ENCODE measurements at regions not wholly inside any gene's neighbourhood (a gene's known extent, or its start where the extent isn't known, plus 50 kb on each side); places are given as distances from the start of the nearest gene placed in this dataset.

DNA sequence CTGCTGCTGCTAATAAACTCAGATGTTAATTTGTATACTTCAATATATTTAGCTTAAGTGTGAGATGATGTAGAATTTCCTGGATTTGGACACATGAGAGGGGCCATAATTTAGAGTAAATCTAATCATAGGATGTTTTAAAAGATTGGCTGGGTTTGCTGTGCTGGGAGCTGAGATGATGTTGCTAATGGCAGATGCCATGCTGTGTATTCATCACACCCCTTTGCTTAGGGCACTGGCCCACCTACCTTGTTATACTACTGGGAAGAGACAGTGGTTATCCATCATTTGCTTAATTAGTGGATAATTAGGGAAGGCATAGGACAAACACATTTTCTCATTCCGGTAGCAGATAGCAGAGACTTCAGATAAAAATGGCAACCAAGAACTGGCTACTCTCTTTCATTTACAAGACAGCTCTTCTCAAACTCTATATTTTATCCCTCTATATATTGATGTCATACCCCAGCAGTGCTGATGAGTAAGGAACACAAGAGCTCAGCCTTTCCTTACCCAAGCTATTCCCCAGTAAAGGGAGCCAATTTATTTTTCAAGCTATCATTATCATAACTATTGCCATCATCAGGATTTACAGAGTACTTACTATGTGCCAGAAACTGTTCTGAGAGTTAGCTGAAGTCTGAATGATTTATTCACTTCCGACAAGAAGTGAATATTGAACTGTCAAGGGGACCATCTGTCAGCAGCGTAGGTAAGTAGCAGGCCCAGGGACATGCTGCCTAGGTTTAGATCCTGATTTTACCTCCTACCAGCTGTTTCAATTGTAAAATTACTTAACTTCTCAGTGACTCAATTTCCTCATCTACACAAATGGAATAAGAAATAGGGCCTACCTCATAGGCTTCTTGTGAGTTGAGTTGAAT is 204.6 kb upstream of the FLRT2 start:
- H3K4me3 ChIP-seq (ENCODE audit: low read depth in 1 of 2, low read length in 2 of 2), result no peak overlapping the region
- H3K4me1 ChIP-seq (ENCODE audit: control insufficient read depth in 1 of 2, insufficient read depth in 2 of 2, low read length in 2 of 2), result no peaks in the 10 kb centered on the region
- H3K9me3 ChIP-seq (ENCODE audit: control insufficient read depth in 1 of 2, low read length in 2 of 2), result peaks cover 0 to 5% of the 10 kb centered on the region in 2 donors
- H3K27me3 ChIP-seq (ENCODE audit: control insufficient read depth in 1 of 2, insufficient read depth in 2 of 2, low read length in 2 of 2), result no peaks in the 10 kb centered on the region
- no peak overlapping the region for H3K27ac ChIP-seq (ENCODE audit: low read depth, low read length)
- H3K9ac ChIP-seq (ENCODE audit: low read depth in 1 of 2, low read length in 2 of 2), result no peak overlapping the region
- no peaks in the 10 kb centered on the region for H3K36me3 ChIP-seq (ENCODE audit: control insufficient read depth in 1 of 2, insufficient read depth in 2 of 2, low read length in 2 of 2)

DNA sequence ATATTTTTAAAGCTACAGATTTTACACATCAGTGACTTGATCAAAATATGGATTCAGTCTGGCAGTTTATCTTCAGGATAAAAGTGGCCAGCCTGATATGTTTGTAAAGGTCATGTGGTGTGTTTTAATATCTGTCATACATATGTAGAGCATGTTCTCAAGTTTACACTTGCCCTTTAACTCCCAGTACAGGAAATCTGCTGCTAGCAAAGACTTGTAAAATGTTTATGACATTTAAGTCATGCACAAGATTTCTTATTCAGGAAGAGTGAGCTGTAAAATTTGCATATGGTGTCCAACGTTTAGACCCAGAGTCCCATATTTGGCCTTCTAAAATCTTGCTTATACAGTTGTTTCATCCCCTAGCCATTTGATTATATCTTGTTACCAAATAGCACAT is 197.5 kb upstream of the FLRT2 start:
- H3K9ac ChIP-seq (ENCODE audit: low read depth in 1 of 2, low read length in 2 of 2), result no peak overlapping the region
- no peak overlapping the region for H3K4me3 ChIP-seq (ENCODE audit: low read depth in 1 of 2, low read length in 2 of 2)
- H3K27me3 ChIP-seq (ENCODE audit: control insufficient read depth in 1 of 2, insufficient read depth in 2 of 2, low read length in 2 of 2), result no peaks in the 10 kb centered on the region
- no peaks in the 10 kb centered on the region for H3K36me3 ChIP-seq (ENCODE audit: control insufficient read depth in 1 of 2, insufficient read depth in 2 of 2, low read length in 2 of 2)
- H3K9me3 ChIP-seq (ENCODE audit: control insufficient read depth in 1 of 2, low read length in 2 of 2), result no peaks in the 10 kb centered on the region
- no peak overlapping the region for H3K27ac ChIP-seq (ENCODE audit: low read depth, low read length)
- no peaks in the 10 kb centered on the region for H3K4me1 ChIP-seq (ENCODE audit: control insufficient read depth in 1 of 2, insufficient read depth in 2 of 2, low read length in 2 of 2)

DNA sequence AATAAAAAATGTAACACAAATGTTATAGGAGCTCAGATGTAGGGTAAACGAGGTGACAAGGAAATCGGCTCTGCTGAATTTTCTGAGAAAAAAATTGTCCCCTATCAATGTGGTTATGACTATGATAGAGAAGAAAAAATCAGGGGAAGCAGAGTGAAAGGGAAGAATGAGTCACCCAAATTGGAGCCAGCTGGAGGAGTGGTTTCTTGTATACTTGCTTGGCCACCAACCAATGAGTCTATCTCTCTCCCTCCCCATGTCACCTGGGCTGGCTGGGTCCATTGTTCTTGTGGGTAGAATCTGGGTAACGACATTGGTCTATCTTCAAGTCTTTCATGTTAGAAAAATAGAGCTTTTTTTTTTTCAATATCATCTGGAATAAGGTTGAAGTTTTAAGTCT is 196.6 kb upstream of the FLRT2 start:
- Histone ChIP-seq H3K4me3 (ENCODE audit: low read depth in 1 of 2, low read length in 2 of 2) (no peak overlapping the region), H3K4me1 (ENCODE audit: control insufficient read depth in 1 of 2, insufficient read depth in 2 of 2, low read length in 2 of 2) (no peaks in the 10 kb centered on the region), H3K36me3 (ENCODE audit: control insufficient read depth in 1 of 2, insufficient read depth in 2 of 2, low read length in 2 of 2) (no peaks in the 10 kb centered on the region), H3K27ac (ENCODE audit: low read depth, low read length) (no peak overlapping the region), H3K27me3 (ENCODE audit: control insufficient read depth in 1 of 2, insufficient read depth in 2 of 2, low read length in 2 of 2) (no peaks in the 10 kb centered on the region), H3K9me3 (ENCODE audit: control insufficient read depth in 1 of 2, low read length in 2 of 2) (no peaks in the 10 kb centered on the region), H3K9ac (ENCODE audit: low read depth in 1 of 2, low read length in 2 of 2) (no peak overlapping the region)

DNA sequence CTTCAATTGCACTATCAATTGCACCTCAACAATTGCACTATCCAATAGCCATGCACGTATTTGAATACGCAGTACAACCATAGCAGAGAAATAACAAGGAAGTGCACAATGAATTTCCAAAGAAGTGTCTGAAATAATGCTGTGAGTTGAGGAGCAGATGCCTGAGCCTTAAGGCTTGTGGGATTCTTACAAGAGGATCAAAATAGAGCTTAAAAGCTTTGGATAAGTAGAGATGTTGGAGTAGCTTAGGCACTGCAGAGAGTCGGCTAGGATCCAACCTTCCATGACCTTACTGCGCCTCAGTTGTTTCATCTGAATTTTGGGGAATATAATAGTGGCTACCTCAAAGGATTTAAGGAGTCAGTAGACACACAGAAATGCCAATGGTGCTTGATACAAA is 196.1 kb upstream of the FLRT2 start:
- no peaks in the 10 kb centered on the region for H3K9me3 ChIP-seq (ENCODE audit: control insufficient read depth in 1 of 2, low read length in 2 of 2)
- H3K27me3 ChIP-seq (ENCODE audit: control insufficient read depth in 1 of 2, insufficient read depth in 2 of 2, low read length in 2 of 2), result no peaks in the 10 kb centered on the region
- no peak overlapping the region for H3K27ac ChIP-seq (ENCODE audit: low read depth, low read length)
- no peaks in the 10 kb centered on the region for H3K36me3 ChIP-seq (ENCODE audit: control insufficient read depth in 1 of 2, insufficient read depth in 2 of 2, low read length in 2 of 2)
- H3K4me3 ChIP-seq (ENCODE audit: low read depth in 1 of 2, low read length in 2 of 2), result no peak overlapping the region
- H3K9ac ChIP-seq (ENCODE audit: low read depth in 1 of 2, low read length in 2 of 2), result no peak overlapping the region
- H3K4me1 ChIP-seq (ENCODE audit: control insufficient read depth in 1 of 2, insufficient read depth in 2 of 2, low read length in 2 of 2), result no peaks in the 10 kb centered on the region

DNA sequence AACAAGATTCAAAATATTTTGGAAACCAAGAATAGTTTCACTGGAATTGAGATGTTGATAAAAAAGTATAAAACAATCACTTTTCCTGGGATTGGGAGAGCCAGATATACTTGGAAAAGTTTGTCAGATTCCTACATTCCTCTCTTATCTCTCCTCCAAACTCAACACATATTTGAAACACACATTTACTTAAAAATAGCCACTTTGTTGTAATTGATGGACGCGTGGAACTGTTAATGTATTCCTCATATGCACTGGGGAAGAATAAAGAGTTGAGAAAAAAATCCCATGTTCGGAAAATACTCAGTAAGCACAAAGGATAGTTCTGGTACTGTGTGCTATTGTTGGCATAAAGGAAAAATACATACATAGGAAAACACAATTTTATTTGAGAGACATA is 195.6 kb upstream of the FLRT2 start:
- Histone ChIP-seq H3K4me3 (ENCODE audit: low read depth in 1 of 2, low read length in 2 of 2) (no peak overlapping the region), H3K9me3 (ENCODE audit: control insufficient read depth in 1 of 2, low read length in 2 of 2) (no peaks in the 10 kb centered on the region), H3K4me1 (ENCODE audit: control insufficient read depth in 1 of 2, insufficient read depth in 2 of 2, low read length in 2 of 2) (no peaks in the 10 kb centered on the region), H3K27ac (ENCODE audit: low read depth, low read length) (no peak overlapping the region), H3K36me3 (ENCODE audit: control insufficient read depth in 1 of 2, insufficient read depth in 2 of 2, low read length in 2 of 2) (no peaks in the 10 kb centered on the region), H3K27me3 (ENCODE audit: control insufficient read depth in 1 of 2, insufficient read depth in 2 of 2, low read length in 2 of 2) (no peaks in the 10 kb centered on the region), H3K9ac (ENCODE audit: low read depth in 1 of 2, low read length in 2 of 2) (no peak overlapping the region)

DNA sequence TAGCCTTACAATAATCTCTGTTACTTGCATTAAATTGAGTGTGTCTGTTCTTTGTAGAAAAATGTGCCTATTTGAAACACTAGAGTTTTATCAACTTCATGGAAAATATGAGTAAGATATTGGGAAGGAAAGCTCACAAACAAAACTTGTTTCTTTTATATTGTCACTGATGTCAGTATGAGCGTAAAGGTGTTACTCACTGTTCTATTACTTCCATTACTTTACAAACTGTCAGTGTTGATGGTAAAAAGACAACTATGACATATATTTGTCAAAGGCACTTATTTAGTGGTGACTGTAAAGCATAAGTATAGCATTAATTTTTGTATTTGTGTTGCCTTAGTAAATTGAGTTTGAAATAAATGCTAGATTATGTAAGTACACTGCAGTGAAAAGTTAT is 193.7 kb upstream of the FLRT2 start:
- Histone ChIP-seq H3K9me3 (ENCODE audit: control insufficient read depth in 1 of 2, low read length in 2 of 2) (peaks cover 0 to 6% of the 10 kb centered on the region in 2 donors), H3K27me3 (ENCODE audit: control insufficient read depth in 1 of 2, insufficient read depth in 2 of 2, low read length in 2 of 2) (no peaks in the 10 kb centered on the region), H3K4me1 (ENCODE audit: control insufficient read depth in 1 of 2, insufficient read depth in 2 of 2, low read length in 2 of 2) (no peaks in the 10 kb centered on the region), H3K27ac (ENCODE audit: low read depth, low read length) (no peak overlapping the region), H3K9ac (ENCODE audit: low read depth in 1 of 2, low read length in 2 of 2) (no peak overlapping the region), H3K36me3 (ENCODE audit: control insufficient read depth in 1 of 2, insufficient read depth in 2 of 2, low read length in 2 of 2) (no peaks in the 10 kb centered on the region), H3K4me3 (ENCODE audit: low read depth in 1 of 2, low read length in 2 of 2) (no peak overlapping the region)

DNA sequence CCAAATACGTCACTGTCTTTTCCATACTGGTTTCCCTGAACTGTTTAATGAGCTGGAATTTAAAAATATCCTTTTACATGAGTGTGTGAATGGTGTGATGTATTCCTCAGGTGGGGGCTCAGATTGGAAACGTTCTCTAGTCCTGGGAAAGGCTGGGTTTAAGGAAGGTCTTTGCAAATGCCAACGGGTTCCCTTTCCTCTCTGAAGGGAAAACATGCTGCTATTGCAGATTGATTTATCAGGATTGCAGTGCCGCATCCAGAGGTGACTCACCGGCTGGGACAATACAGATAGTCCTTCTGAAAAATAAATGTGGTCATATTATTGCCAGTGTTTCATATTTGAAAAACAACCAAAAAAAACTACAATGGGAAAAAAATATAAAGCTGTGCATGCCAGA is 193.1 kb upstream of the FLRT2 start:
- H3K27me3 ChIP-seq (ENCODE audit: control insufficient read depth in 1 of 2, insufficient read depth in 2 of 2, low read length in 2 of 2), result no peaks in the 10 kb centered on the region
- no peak overlapping the region for H3K27ac ChIP-seq (ENCODE audit: low read depth, low read length)
- no peak overlapping the region for H3K9ac ChIP-seq (ENCODE audit: low read depth in 1 of 2, low read length in 2 of 2)
- peaks cover 0 to 6% of the 10 kb centered on the region in 2 donors for H3K9me3 ChIP-seq (ENCODE audit: control insufficient read depth in 1 of 2, low read length in 2 of 2)
- H3K4me1 ChIP-seq (ENCODE audit: control insufficient read depth in 1 of 2, insufficient read depth in 2 of 2, low read length in 2 of 2), result no peaks in the 10 kb centered on the region
- H3K4me3 ChIP-seq (ENCODE audit: low read depth in 1 of 2, low read length in 2 of 2), result no peak overlapping the region
- H3K36me3 ChIP-seq (ENCODE audit: control insufficient read depth in 1 of 2, insufficient read depth in 2 of 2, low read length in 2 of 2), result no peaks in the 10 kb centered on the region

DNA sequence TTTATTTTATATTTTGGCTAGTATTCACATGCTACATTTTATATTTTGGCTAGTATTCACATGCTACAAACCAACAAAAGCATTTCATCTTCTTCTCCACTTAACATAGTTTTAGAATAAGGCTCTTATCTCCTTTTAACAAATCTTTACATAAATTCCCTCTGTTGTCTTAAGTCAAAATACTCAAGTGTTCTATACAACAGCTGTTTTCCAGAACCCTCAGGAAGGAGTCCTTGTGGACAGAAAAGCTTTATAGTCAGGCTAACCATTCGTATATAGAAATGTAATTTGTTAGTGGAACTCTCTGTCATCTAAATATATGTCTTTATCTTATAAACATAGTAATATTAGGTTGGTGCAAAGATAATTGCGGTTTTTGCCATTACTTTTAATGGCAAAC is 191.0 kb upstream of the FLRT2 start:
- Histone ChIP-seq H3K27me3 (ENCODE audit: control insufficient read depth in 1 of 2, insufficient read depth in 2 of 2, low read length in 2 of 2) (no peaks in the 10 kb centered on the region), H3K9me3 (ENCODE audit: control insufficient read depth in 1 of 2, low read length in 2 of 2) (peaks cover 0 to 6% of the 10 kb centered on the region in 2 donors), H3K36me3 (ENCODE audit: control insufficient read depth in 1 of 2, insufficient read depth in 2 of 2, low read length in 2 of 2) (no peaks in the 10 kb centered on the region), H3K4me1 (ENCODE audit: control insufficient read depth in 1 of 2, insufficient read depth in 2 of 2, low read length in 2 of 2) (no peaks in the 10 kb centered on the region), H3K4me3 (ENCODE audit: low read depth in 1 of 2, low read length in 2 of 2) (no peak overlapping the region), H3K27ac (ENCODE audit: low read depth, low read length) (no peak overlapping the region), H3K9ac (ENCODE audit: low read depth in 1 of 2, low read length in 2 of 2) (no peak overlapping the region)

DNA sequence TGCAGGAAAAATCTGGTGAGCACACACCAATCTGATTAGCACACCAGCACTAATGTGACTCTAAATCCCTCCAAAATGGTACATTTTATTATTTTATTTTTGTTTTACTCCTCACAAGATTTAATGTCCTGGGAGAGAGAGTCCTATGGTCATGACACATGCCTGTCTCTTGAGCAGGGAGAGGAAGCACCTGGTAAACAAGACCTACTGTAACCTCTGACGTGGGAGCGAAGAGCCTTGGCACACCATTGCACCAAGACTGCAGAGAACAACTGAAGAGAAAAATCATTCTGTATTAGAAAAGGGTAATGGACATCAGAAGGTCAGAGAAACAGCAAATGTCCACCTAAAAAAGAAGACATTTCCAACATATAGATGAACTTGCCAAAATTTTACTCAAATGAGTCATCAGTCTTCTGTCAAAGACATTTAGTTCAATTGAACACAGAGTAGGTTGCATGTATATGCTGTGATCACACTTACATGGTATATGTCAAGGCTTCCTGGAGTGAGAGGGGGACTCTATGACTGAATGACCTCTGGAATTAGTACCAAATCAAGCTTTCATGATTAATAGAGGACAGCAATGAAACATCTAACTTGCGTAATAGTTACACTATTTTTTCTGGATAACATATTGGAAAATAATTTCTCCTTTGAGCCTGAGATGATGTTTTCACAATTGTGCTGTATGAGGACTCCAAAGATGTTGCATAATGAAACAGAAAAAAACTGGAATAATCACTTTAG is 186.9 kb upstream of the FLRT2 start:
- H3K27ac ChIP-seq (ENCODE audit: low read depth, low read length), result no peak overlapping the region
- H3K9me3 ChIP-seq (ENCODE audit: control insufficient read depth in 1 of 2, low read length in 2 of 2), result peaks cover 0 to 6% of the 10 kb centered on the region in 2 donors
- H3K4me3 ChIP-seq (ENCODE audit: low read depth in 1 of 2, low read length in 2 of 2), result no peak overlapping the region
- H3K4me1 ChIP-seq (ENCODE audit: control insufficient read depth in 1 of 2, insufficient read depth in 2 of 2, low read length in 2 of 2), result no peaks in the 10 kb centered on the region
- no peaks in the 10 kb centered on the region for H3K27me3 ChIP-seq (ENCODE audit: control insufficient read depth in 1 of 2, insufficient read depth in 2 of 2, low read length in 2 of 2)
- H3K9ac ChIP-seq (ENCODE audit: low read depth in 1 of 2, low read length in 2 of 2), result no peak overlapping the region
- no peaks in the 10 kb centered on the region for H3K36me3 ChIP-seq (ENCODE audit: control insufficient read depth in 1 of 2, insufficient read depth in 2 of 2, low read length in 2 of 2)

DNA sequence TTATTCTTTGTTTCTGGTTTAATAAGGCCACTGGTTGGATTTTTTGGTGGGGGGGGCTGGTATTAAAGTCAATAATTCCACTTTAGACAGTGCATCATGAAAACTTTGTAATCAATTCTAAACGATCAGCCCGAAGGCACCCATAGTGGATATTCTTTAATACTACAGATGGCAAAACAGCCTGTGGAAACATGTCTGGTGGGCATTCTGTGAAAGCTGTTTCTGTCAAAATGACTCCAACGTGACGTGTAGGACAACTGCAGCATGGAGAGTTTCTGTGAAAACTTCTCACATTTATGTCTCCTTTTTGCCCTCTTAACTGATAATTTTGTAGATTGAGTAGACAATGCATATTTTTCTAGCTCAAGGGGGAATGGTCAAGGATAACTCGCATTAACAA is 185.8 kb upstream of the FLRT2 start:
- H3K4me3 ChIP-seq (ENCODE audit: low read depth in 1 of 2, low read length in 2 of 2), result no peak overlapping the region
- H3K36me3 ChIP-seq (ENCODE audit: control insufficient read depth in 1 of 2, insufficient read depth in 2 of 2, low read length in 2 of 2), result no peaks in the 10 kb centered on the region
- no peaks in the 10 kb centered on the region for H3K4me1 ChIP-seq (ENCODE audit: control insufficient read depth in 1 of 2, insufficient read depth in 2 of 2, low read length in 2 of 2)
- no peak overlapping the region for H3K27ac ChIP-seq (ENCODE audit: low read depth, low read length)
- no peak overlapping the region for H3K9ac ChIP-seq (ENCODE audit: low read depth in 1 of 2, low read length in 2 of 2)
- no peaks in the 10 kb centered on the region for H3K27me3 ChIP-seq (ENCODE audit: control insufficient read depth in 1 of 2, insufficient read depth in 2 of 2, low read length in 2 of 2)
- H3K9me3 ChIP-seq (ENCODE audit: control insufficient read depth in 1 of 2, low read length in 2 of 2), result peaks cover 0 to 6% of the 10 kb centered on the region in 2 donors
